Lung microvascular endothelial cell (primary cell): ENCODE measurements at regions not wholly inside any gene's neighbourhood (a gene's known extent, or its start where the extent isn't known, plus 50 kb on each side); places are given as distances from the start of the nearest gene placed in this dataset.

Source experiments
- DNase-seq, 2 donors: peaks; one replicate each; pipeline versions ENCODE4 v3.0.0 to v3.0.0-alpha.2; 2010; ENCODE audit warnings: low read depth in 2 of 2

DNA sequence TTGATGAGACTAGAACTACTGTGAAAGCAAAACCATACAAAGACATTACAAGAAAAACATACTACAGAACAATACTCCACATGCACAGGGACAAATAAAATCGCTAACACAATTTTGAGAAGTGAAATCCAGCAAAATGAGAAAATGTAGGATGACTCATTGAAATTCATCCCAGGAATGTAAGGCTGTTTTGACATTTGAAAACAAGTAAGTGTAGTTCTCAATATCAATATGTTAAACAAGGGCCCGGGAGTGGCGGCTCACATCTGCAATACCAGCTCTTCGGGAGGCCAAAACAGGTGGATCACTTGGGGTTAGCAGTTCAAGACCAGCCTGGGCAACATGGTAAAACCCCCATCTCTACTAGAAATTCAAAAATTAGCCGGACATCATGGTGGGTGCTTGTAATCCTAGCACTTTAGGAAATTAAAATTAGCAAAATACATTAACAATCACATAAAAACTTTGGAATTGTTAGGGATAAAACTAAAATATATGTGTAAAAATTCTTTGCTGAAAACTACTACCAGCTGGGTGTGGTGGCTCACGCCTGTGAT, 113.7 kb upstream of the ADARB2 start:
- no peak for DNase-seq

DNA sequence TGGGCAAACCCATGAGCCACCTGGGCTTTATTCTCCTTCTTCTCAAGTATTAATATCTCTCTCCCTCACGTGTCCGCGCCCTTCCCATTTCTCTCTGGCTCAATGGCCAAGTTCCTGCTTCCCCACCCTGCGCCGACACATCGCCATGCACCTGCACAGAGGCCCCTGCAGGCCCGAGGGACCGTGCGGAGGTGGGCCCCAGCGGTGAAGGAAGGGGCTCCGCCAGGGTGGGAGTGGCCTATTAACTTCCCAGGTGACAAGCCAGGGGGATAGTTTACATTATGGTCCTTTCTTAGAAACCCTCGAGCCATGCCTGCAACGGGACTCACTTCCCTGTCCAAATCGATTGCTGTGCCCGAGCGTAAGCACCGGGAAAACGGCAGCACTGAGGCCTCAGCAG, 110.0 kb upstream of the ADARB2 start:
- no peak for DNase-seq

DNA sequence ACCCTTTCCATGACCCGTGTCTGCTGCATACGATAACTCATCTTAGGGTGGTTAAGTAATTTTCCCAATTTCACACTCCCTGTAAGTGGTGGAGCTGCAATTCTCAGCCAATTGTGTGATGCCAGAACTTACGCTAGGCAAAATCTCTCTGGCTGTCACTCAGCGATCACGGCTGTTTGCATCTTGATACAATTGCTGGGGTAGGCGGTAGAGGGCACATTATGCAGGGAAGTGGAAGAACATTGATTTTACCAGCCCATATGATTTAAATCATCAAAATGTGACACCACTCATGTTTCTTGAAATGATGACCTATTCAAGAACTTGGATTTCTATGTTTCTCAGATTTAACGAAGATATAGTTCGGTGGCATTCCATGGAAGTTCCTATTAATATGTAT, 108.7 kb upstream of the ADARB2 start:
- DNase-seq, result no peak

DNA sequence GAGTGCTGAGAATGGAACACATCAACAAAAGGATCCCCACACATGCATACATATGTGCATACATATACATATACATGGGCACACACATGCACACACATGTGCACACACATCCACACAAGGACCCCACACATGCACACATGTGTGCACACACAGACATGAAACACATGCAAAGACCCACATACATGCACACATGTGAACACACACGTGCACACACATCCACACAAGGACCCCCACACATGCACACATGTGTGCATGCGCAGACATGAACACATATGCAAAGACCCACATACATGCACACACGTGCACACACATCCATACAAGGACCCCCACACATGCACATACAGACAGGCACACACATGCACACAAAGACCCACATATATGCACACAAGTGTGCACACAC, 104.4 kb upstream of the ADARB2 start:
- no peak for DNase-seq

DNA sequence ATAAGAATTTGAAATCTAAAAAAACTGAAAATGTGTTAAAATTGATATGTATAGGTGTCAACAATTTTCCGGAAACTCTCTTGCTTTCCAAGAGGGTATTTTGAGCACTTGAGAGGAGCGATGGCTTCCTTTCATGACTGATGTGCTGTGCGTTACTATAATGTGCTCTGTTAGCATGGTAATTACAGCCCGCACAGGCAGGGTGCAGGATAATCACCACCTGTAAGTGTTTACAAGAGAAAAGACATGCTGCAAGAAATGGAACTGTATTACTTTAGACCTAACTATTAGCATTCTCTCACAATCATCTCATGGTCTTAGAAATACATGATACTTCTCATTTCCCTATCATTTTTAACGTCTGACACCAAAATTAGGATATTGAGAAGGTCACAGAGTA, 92.4 kb upstream of the ADARB2 start:
- no peak for DNase-seq

DNA sequence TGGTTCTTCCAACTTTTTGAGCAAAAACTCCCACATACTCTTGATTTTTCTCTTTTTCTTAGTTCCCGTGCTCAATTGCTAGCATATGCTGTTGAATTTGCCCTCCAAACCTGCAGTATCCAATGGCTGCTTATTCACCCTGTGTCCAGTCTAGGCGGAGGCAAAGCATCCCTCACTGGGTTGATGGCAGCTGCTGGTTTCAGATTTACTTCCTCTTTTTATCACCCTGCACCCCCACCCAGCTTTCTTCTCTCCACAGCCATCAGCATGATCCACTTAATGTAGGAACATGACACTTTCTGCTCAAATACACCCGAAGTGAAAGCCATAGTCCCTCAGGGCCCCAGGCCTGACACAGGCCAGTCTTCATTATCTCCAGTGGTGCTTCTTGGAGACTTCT, 87.6 kb upstream of the ADARB2 start:
- DNase-seq, result no peak

DNA sequence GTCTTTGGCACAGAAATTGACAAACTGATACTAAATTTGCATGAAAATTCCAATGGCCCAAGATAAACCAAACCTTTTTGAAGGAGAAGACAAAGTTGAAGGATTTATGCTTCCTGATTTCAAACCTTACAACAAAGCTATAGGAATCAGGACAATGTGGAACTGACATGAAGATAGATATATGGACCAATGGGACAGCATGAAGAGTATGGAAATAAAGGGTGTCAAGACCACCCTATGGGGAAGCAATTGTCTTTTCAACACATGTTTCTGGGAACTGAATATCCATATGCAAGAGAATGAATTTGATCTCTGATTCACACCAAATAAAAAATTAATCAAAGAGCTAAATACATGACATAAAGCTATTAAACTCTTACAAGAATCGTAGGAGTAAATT, 77.2 kb upstream of the ADARB2 start:
- no peak for DNase-seq

DNA sequence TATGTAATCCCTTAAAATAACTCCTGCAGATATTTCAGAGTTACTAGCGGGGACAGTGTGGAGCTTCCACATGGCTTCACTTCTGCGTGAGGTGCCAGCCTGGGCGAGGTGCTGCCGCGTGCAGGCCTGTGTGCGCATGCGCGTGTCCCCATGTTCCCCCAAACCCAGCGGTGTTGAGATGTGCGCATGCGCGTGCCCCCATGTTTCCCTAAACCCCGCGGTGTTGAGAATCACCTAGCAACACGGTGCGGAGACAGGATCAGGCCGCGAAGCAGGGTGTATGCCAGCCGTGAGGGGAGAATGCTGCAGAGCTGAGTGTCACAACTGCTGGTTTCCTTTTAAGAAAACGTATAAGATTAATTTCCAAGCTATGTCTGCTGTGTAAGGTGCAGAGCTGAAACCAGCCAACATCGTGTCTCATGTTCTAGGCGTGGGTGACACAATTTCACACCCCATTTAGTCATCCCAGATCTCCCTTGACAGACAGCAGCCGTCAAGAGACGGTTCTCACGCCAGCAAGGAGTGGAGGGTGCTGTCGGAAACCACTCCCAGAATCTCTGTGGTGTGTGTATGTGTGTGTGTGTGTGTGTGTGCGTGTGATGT, 71.9 kb upstream of the ADARB2 start:
- DNase-seq, result no peak

DNA sequence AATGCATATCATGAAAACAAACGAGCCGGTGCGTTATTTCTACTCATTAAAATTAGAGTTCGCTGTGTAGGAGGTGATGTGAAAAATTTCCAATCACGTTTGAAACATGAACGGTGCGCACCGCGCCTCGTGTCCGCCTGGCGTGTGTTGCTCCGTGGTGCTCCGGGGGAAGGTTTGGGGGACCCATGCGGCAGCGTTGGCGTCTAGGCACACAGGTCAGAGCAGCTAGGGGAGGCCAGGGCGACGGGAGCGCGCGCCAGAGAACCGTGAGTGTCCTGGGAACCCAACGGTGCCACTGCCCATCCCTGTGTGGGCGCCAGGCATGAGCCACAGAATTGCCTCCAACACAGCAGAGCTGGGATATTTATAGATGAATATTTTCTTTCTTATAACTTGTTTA, 70.6 kb upstream of the ADARB2 start:
- DNase-seq, result no peak

DNA sequence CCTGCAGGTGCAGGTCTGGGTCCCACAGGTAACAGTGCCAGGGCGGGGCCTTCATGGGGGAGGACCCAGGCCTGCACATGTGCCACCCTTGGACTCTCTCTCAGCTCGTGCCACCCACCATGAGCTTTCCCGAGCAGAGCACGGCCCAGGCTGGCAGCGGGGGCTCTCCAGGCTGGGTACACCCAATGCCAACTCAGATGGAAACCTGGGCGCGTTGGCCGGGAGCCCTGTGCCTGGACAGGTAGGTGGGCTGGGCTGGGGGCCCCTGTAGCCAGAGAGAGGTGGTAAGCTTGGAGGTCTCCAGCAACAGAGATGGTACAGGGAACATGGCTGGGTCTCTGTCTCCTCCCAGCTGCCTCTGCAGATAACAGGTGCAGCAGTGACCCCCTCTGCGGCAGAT, 69.9 kb upstream of the ADARB2 start:
- DNase-seq, result no peak

DNA sequence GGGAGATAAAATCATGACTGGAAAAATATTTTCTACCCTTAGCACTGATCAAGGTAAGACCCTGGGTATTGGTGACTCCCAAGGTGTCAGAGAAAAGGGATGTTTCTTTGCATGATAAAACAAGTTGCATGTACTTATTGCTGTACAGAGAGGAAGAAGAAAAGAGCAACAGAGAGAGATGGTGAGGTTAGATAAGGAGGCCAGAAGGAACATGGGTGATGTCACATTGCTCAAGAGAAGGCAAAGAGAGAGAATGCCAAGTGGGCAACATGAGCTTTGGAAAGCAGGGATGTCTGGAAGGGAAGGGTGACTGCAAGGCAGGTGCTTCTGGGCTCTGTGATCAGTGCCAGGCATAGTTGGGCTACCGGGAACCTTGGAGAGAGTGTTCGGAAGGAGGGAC, 65.1 kb upstream of the ADARB2 start:
- no peak for DNase-seq

DNA sequence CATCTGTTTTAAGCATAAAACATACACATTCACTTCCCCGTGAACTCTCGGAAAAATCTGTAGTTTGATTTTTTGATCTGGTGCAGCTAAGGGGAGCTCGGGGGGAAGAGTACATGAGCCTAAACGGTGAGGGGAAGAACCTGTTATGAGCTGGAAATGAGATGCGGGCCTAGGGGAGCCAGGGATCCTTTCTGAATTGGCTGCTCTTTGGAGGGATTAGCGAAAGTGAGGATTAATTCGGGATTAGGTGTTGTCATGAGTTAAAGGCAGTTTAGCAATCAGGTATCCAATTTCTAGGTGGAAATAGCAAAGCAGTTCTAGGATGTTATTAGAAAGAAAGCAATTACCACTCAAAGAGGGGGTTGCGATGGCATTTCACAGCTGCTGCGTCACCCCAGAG, 51.1 kb upstream of the ADARB2 start:
- DNase-seq, result no peak
